MM.1S (cell line): ENCODE measurements at regions not wholly inside any gene's neighbourhood (a gene's known extent, or its start where the extent isn't known, plus 50 kb on each side); places are given as distances from the start of the nearest gene placed in this dataset.

ENCODE experiments used
- DNase-seq: peaks from one replicate; pipeline ENCODE4 v3.0.0-alpha.2; 2015
- H2AFZ ChIP-seq: fragments of 300-600 bp; sonication (generic); 2 replicates; pipeline ENCODE4 v1.6.0; 2016; ENCODE audit warnings: antibody characterized with exemption, low read length
- H3F3A ChIP-seq: fragments of 300-600 bp; sonication (generic); 2 replicates; pipeline ENCODE4 v1.6.1; 2016; ENCODE audit warnings: mild to moderate bottlenecking, antibody characterized with exemption, low read length, moderate library complexity, mixed read lengths; ENCODE audit not compliant: insufficient read depth
- H3K27ac ChIP-seq: fragments of 300-600 bp; sonication (generic); 2 replicates; pipeline ENCODE4 v1.5.1; 2016; ENCODE audit warnings: mild to moderate bottlenecking, low read length
- H3K27me3 ChIP-seq: fragments of 300-600 bp; sonication (generic); replicated peaks from 2 replicates; pipeline ENCODE4 v1.6.0; 2016; ENCODE audit warnings: low read length; ENCODE audit not compliant: insufficient read depth
- H3K36me3 ChIP-seq: fragments of 300-600 bp; sonication (generic); replicated peaks from 2 replicates; pipeline ENCODE4 v1.6.1; 2016; ENCODE audit warnings: mild to moderate bottlenecking, low read length, mixed read lengths; ENCODE audit not compliant: insufficient read depth
- H3K4me1 ChIP-seq: fragments of 300-600 bp; sonication (generic); 2 replicates; pipeline ENCODE4 v1.6.1; 2016; ENCODE audit warnings: low read length, mixed read lengths
- H3K4me2 ChIP-seq: fragments of 300-600 bp; sonication (generic); 2 replicates; pipeline ENCODE4 v1.6.0; 2016; ENCODE audit warnings: low read depth, low read length
- H3K4me3 ChIP-seq: fragments of 300-600 bp; sonication (generic); 2 replicates; pipeline ENCODE4 v1.5.1; 2016; ENCODE audit warnings: low read length, mixed read lengths
- H3K79me2 ChIP-seq: fragments of 300-600 bp; sonication (generic); 2 replicates; pipeline ENCODE4 v1.6.1; 2016; ENCODE audit warnings: mixed run types, low read length, mixed read lengths
- H3K9ac ChIP-seq: fragments of 300-600 bp; sonication (generic); 2 replicates; pipeline ENCODE4 v1.6.1; 2016; ENCODE audit warnings: low read length, mixed read lengths
- H3K9me2 ChIP-seq: fragments of 300-600 bp; sonication (generic); replicated peaks from 2 replicates; pipeline ENCODE4 v1.6.1; 2016; ENCODE audit warnings: mild to moderate bottlenecking, low read length, mixed read lengths; ENCODE audit not compliant: insufficient read depth
- H3K9me3 ChIP-seq: fragments of 300-600 bp; sonication (generic); replicated peaks from 2 replicates; pipeline ENCODE4 v1.6.1; 2016; ENCODE audit warnings: mild to moderate bottlenecking, low read length, mixed read lengths; ENCODE audit not compliant: insufficient read depth
- H4K20me1 ChIP-seq: fragments of 300-600 bp; sonication (generic); 2 replicates; pipeline ENCODE4 v1.6.1; 2016; ENCODE audit warnings: mild to moderate bottlenecking, low read length, moderate library complexity, mixed read lengths; ENCODE audit not compliant: insufficient read depth
- EZH2 ChIP-seq: fragments of 300-600 bp; sonication (generic); optimal IDR thresholded peaks from 2 replicates; pipeline ENCODE3; 2017; ENCODE audit warnings: low read depth, mild to moderate bottlenecking, antibody characterized with exemption, low read length, mixed read lengths
- EZH2phosphoT487 ChIP-seq: fragments of 300-600 bp; sonication (generic); IDR thresholded peaks from 2 replicates; pipeline ENCODE4 v1.6.1; 2018; ENCODE audit warnings: antibody characterized with exemption, low read length
- TF ChIP-seq, protein P1 (sequence below): fragments of 300-600 bp; sonication (generic); IDR thresholded peaks from 2 replicates; pipeline ENCODE4 v1.5.1; 2016; ENCODE audit warnings: antibody characterized with exemption, low read length, mixed read lengths

DNA sequence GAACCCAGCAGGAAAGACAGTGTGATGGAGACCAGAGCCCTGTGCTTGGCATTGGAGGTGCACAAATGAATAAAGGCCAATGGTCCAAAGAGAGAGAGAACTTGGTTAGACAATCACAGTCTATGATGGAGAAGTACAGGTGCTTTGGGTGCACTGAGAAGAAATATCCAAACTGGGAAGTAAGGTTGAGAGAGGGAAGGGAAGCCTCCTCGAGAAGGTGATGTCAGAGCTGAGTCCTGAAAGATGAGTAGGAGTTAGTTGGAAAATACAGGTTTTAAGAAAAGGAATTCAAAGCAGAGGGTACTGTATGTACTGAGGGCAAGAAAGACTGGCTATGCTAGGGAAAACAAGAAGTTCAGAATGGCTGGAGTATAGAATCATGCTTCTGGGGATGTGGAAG, 94.1 kb upstream of the CD53 start:
- H3K9me3 ChIP-seq = no peaks in the 10 kb centered on the region
- H3K79me2 ChIP-seq = no peaks in the 10 kb centered on the region
- H3K27me3 ChIP-seq = no peaks in the 10 kb centered on the region
- H2AFZ ChIP-seq = no peak overlapping the region
- H3F3A ChIP-seq = peaks cover 11% of the 10 kb centered on the region; the same call in 1 of the 2 replicates
- H3K9me2 ChIP-seq = no peaks in the 10 kb centered on the region
- peaks cover 28% of the 10 kb centered on the region for H3K4me1 ChIP-seq
- no peaks in the 10 kb centered on the region for H3K36me3 ChIP-seq
- no peak overlapping the region for H3K27ac ChIP-seq
- no peak overlapping the region for H3K4me2 ChIP-seq
- no peaks in the 10 kb centered on the region for H4K20me1 ChIP-seq
- no peak overlapping the region for H3K9ac ChIP-seq
- TF ChIP-seq EZH2phosphoT487 (no peak), EZH2 (no peak)
- TF ChIP-seq, protein P1, sequence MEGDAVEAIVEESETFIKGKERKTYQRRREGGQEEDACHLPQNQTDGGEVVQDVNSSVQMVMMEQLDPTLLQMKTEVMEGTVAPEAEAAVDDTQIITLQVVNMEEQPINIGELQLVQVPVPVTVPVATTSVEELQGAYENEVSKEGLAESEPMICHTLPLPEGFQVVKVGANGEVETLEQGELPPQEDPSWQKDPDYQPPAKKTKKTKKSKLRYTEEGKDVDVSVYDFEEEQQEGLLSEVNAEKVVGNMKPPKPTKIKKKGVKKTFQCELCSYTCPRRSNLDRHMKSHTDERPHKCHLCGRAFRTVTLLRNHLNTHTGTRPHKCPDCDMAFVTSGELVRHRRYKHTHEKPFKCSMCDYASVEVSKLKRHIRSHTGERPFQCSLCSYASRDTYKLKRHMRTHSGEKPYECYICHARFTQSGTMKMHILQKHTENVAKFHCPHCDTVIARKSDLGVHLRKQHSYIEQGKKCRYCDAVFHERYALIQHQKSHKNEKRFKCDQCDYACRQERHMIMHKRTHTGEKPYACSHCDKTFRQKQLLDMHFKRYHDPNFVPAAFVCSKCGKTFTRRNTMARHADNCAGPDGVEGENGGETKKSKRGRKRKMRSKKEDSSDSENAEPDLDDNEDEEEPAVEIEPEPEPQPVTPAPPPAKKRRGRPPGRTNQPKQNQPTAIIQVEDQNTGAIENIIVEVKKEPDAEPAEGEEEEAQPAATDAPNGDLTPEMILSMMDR = no peak
- no peak for DNase-seq
- H3K4me3 ChIP-seq = no peak overlapping the region

- no peaks in the 10 kb centered on the region for H3K9me3 ChIP-seq
- no peak for TF ChIP-seq EZH2phosphoT487
- TF ChIP-seq, protein P1 = no peak
- no peak for TF ChIP-seq EZH2
- no peak overlapping the region for H3K27ac ChIP-seq
- no peak overlapping the region for H2AFZ ChIP-seq
- H3K4me1 ChIP-seq = peaks cover 17% of the 10 kb centered on the region
- H3K36me3 ChIP-seq = no peaks in the 10 kb centered on the region
- DNase-seq = no peak
- H3K4me3 ChIP-seq = no peak overlapping the region
- no peaks in the 10 kb centered on the region for H3K79me2 ChIP-seq
- no peak overlapping the region for H3K4me2 ChIP-seq
- H3K9me2 ChIP-seq = no peaks in the 10 kb centered on the region
- no peaks in the 10 kb centered on the region for H3K27me3 ChIP-seq
- H3K9ac ChIP-seq = no peak overlapping the region
- no peaks in the 10 kb centered on the region for H4K20me1 ChIP-seq
- H3F3A ChIP-seq = peaks cover 10% of the 10 kb centered on the region; the same call in 1 of the 2 replicates
These were observed 95.7 kb upstream of the CD53 start for GRCh38 chr1:110777228-110777627.

DNA sequence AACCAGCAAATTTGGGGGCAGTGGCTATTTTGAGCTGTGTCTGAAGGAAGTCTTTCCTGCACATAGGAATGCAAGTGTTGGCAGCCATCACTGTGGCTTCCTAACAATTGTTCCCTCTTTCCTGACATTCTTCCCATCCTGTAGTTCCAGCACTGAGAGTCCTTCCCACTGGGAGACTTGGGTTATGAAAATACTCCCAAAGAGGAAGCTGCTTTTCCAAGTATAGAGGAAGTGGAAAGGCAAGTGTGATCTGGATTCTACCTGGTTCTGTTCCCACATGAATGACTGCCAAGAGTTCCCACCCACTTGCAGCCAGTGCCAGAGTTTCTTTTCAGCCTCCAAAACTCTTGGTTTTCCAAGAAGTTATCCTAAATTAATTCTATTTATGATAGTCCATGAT, 98.5 kb upstream of the CD53 start:
- Histone ChIP-seq H3K27ac (no peak overlapping the region), H3K27me3 (no peaks in the 10 kb centered on the region), H3K9me3 (no peaks in the 10 kb centered on the region), H3K9me2 (no peaks in the 10 kb centered on the region), H2AFZ (no peak overlapping the region), H3K9ac (no peak overlapping the region), H3K4me1 (peaks cover 20% of the 10 kb centered on the region), H3K4me2 (no peak overlapping the region), H3F3A (no peaks in the 10 kb centered on the region), H4K20me1 (no peaks in the 10 kb centered on the region), H3K4me3 (no peak overlapping the region), H3K79me2 (no peaks in the 10 kb centered on the region), H3K36me3 (no peaks in the 10 kb centered on the region)
- DNase-seq = no peak
- TF ChIP-seq EZH2phosphoT487 (no peak), EZH2 (no peak)
- TF ChIP-seq, protein P1 = no peak
